ENCODE measurements at regions not wholly inside any gene's neighbourhood (a gene's known extent, or its start where the extent isn't known, plus 50 kb on each side); places are given as distances from the start of the nearest gene placed in this dataset.

- no peak for DNase-seq (ENCODE audit: low read depth, low spot score)
- intact Hi-C loops (cut with micrococcal nuclease) (no loop called here), dilution Hi-C loops (cut with MboI; ENCODE audit: extremely low pct_ligation_motif_present, low sequenced_read_pairs) (no loop called here)
- ChIA-PET POLR2A (no interaction called here), CTCF (interaction anchor here (1.1 to 1.2 kb wide), 2 partner anchors 10 to 15 kb away, joined by 3 to 5 read pairs; no protein-coding TSS in a partner anchor)
- Histone ChIP-seq H3K9me3 (replicated peaks; ENCODE audit: control insufficient read depth, insufficient read depth, low read length) (no peaks in the 10 kb centered on the region), H3K27ac (ENCODE audit: insufficient read depth, low read depth, low read length) (no peak overlapping the region), H3K36me3 (ENCODE audit: control insufficient read depth in 2 of 2, extremely low read depth in 1 of 2, insufficient read depth in 2 of 2, low read length in 2 of 2) (no peaks in the 10 kb centered on the region), H3K9me1 (replicated peaks; ENCODE audit: control insufficient read depth, extremely low read depth, insufficient read depth, low read length) (no peaks in the 10 kb centered on the region), H3K9ac (replicated peaks; ENCODE audit: extremely low read depth, insufficient read depth, low read length) (no peak overlapping the region), H3K79me2 (ENCODE audit: control insufficient read depth, insufficient read depth, low read length) (no peaks in the 10 kb centered on the region), H3K4me3 (replicated peaks in 1 of 3; ENCODE audit: insufficient read depth in 1 of 3, low read depth in 1 of 3, low read length in 3 of 3) (no peak overlapping the region), H3K4me2 (ENCODE audit: insufficient read depth, low read length) (no peak overlapping the region), H4K20me1 (replicated peaks; ENCODE audit: control insufficient read depth, extremely low read depth, insufficient read depth, low read length) (no peaks in the 10 kb centered on the region), H3K27me3 (ENCODE audit: control insufficient read depth in 2 of 2, insufficient read depth in 2 of 2, low read length in 2 of 2) (peaks cover 0 to 3% of the 10 kb centered on the region in 2 experiments), H3K4me1 (ENCODE audit: control insufficient read depth, extremely low read depth, insufficient read depth, low read length) (no peaks in the 10 kb centered on the region), H2AFZ (ENCODE audit: low read depth, low read length) (no peak overlapping the region)
- no peak for TF ChIP-seq EZH2 (IDR thresholded peaks at IDR 0.05; ENCODE audit: borderline replicate concordance, low read depth, low read length, severe bottlenecking)
- TF ChIP-seq POLR2A (IDR thresholded peaks at IDR 0.05; ENCODE audit: low read depth, low read length), result no peak
- TF ChIP-seq JUN (IDR thresholded peaks at IDR 0.05; ENCODE audit: borderline replicate concordance, insufficient read depth, insufficient read length, low read depth), result no peak
- TF ChIP-seq GATA2 (IDR thresholded peaks at IDR 0.05; ENCODE audit: insufficient read depth, insufficient read length, low read depth, low read length), result no peak
- no peak for TF ChIP-seq CTCF (IDR thresholded peaks at IDR 0.05; ENCODE audit: extremely low read depth in 1 of 2, insufficient read depth in 1 of 2, low read depth in 1 of 2, low read length in 2 of 2)
- TF ChIP-seq MYC (IDR thresholded peaks at IDR 0.05; ENCODE audit: low read depth, low read length), result no peak
- no peak for TF ChIP-seq POLR2AphosphoS5 (IDR thresholded peaks at IDR 0.05; ENCODE audit: insufficient read depth, low read depth, low read length)
- TF ChIP-seq MAX (IDR thresholded peaks at IDR 0.05; ENCODE audit: insufficient read depth, insufficient read length), result no peak
- TF ChIP-seq FOS (IDR thresholded peaks at IDR 0.05; ENCODE audit: borderline replicate concordance, insufficient read depth, low read length), result no peak
- no peak for FAIRE-seq
- no TSS peak for BruUV-seq (replicated peaks)
These were observed 179.0 kb upstream of the ADO start for GRCh38 chr10:62625484-62625883.
